NCI-H1930 (cell line): ENCODE measurements at regions not wholly inside any gene's neighbourhood (a gene's known extent, or its start where the extent isn't known, plus 50 kb on each side); places are given as distances from the start of the nearest gene placed in this dataset.
"Not testable (repeated sequence)": the region's sequence is repeated elsewhere in the genome, so short reads cannot be mapped to it uniquely, and the experiment has no call there.

ENCODE experiments used
- DNase-seq, 2 experiments: peaks; one replicate each; lab custom pipeline; 2025; lab: John Stamatoyannopoulos, UW

GRCh38 chr7:68082961-68083657, 1086.5 kb downstream of the TYW1 start:
- not testable (repeated sequence) for DNase-seq

DNA sequence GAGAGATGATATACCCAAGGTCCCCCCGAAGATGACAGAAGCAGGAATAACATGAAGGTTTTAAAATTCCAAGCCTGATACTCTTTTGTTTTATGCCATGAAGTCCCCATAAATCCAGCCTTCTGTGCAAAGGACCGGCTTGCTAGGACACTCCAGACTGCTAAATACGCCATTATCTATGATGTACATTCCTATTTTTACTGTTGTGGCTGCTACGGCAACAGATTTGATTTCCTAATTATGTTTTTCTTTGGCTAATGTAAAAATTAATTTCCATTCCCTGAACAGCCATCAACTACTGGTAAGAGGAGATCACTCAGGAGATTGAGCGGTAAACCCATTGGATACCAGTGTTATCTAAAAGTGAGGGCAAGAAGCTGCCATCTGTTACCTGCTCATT, 1090.8 kb downstream of the TYW1 start:
- no peak for DNase-seq

GRCh38 chr7:68088879-68089278, 1092.2 kb downstream of the TYW1 start:
- DNase-seq = no peak

- DNase-seq = not testable (repeated sequence)
These were observed 1093.6 kb downstream of the TYW1 start for GRCh38 chr7:68090256-68090655.

- DNase-seq = no peak
These were observed 1106.7 kb downstream of the TYW1 start for GRCh38 chr7:68103319-68103718.

GRCh38 chr7:68107261-68107660, 1110.6 kb downstream of the TYW1 start:
- no peak for DNase-seq

DNA sequence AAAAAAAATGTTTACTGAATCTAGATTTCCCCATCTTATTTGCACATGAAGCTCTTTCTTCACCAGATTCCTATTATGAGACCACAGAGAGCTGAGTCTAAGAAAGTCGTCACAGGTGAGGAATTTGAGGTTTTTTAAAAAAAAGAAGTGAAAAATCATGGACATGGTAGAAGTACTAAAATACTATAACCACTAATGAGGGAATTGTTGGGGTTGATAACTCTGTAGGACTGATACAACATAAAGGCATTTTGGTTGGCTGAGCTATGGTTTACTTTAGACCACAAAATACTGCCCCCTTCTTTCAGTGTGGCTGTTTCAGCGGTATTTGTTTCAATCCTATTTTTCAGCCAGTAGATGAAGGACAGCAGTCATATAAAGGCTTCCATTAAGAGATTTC, 1111.3 kb downstream of the TYW1 start:
- no peak for DNase-seq

DNA sequence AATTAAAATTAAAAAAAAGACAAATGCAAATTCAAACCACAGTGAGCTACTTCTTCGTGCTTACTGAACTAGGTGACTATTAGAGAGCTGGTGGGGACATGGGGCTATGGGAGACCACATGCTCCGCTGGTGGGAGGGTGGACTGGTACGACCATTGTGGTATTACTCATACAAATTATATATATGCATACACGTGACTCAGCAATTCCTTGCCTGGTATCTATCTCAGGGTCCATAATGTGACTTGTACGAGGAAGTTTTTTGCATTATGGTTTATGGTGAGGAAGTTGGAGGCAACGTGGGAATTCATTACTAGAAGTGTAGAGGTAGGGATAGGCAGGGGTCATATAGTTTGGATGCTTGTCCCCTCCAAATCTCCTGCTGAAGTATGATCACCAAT, 1112.7 kb downstream of the TYW1 start:
- no peak for DNase-seq

DNA sequence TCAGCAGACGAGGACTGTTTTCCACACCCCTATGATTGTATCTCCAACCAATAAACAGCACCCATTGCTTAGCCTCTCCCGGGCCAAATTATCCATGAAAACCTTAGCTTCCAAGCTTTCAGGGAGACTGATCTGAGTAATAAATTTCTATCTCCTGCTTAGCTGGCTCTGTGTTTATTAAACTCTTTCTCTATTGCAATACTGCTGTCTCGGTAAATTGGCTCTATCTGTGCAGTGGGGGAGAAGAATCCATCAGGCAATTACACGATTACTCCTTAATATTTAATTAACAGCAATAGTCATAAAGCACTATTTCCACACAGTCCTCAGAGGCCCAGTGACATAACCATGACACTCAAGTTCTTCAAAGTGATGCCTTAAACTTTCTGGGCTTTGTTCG, 1122.8 kb downstream of the TYW1 start:
- DNase-seq = no peak

- no peak for DNase-seq
These were observed 1124.4 kb downstream of the TYW1 start for GRCh38 chr7:68121056-68121455.

- DNase-seq = no peak
These were observed 1125.0 kb downstream of the TYW1 start for GRCh38 chr7:68121655-68122054.

DNA sequence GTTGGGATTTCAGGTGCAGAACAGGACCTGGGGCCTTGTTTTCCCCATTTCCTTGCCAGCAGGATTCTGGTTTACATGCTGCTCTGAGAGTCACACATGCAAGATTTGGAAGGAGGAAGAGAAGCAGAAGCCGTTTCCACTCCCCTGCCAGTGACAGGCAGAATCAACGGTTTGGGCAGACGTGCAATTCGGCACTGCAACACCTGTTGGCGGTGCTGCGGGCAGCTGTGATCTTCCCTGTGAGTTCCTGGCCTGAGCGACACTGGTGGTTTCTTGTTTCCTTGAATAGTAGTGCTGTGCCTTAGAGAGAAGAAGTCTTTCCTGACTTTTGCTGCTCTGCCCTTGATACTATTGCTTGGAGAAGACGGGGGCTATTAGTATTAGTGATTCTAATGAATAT, 1126.2 kb downstream of the TYW1 start:
- no peak for DNase-seq

DNA sequence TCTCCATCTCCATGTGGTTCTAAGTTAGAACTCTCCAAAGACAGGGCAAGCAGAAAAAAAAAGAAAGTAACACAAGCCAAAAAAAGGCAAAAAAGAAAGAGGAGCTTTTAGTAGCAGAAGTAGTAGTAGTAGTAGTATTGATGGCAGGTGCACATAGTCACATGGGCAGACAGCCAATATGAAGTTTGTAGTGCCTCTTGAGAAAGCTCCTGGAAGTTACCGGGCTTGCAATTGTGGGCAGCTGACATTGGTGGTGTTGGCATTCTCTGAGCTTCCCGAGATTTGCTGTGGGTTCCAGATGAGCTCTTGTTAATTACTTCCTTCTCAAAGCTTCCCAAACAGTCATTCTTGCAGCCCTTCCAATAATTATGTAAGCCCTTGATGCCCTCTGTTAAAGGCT, 1128.5 kb downstream of the TYW1 start:
- no peak for DNase-seq

DNA sequence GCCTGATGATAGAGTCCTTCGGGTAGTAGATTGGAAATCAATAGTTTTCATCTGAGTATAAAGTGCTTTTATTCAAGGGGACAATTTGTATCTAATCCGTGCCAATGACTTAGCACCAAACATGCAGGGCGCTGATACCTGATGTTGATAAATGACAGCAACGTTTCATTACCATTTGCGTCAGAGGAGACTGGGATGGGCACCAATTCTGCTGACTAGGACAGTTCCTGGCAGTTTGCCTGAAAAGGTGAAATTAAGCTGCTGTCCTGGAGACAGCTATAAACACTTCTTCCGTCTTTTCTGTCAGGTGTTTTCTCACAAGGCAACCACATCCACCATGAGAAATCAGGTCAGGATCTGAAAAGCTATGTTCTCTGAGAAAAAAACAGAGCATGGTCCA, 1136.4 kb downstream of the TYW1 start:
- no peak for DNase-seq

GRCh38 chr7:68143345-68143744, 1146.7 kb downstream of the TYW1 start:
- no peak for DNase-seq

DNA sequence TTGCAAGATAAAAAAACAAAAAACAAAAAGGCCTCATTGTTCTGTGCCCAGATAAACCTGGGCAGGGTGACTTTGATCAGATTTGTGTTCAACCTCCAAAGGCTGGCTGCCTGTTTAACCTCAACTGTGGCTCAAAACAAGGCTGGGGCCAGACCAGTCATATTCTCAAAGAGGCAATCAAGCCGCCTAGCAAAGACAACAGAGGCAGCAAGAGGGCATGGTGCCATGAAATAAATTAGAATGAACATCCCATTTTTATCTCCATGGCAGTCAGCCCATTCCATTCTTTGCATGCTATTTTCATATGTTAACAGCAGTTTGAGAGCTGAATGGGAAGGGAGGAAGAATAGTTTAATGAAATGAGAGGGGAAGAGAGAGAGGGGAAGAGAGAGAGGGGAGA, 1150.3 kb downstream of the TYW1 start:
- no peak for DNase-seq

DNA sequence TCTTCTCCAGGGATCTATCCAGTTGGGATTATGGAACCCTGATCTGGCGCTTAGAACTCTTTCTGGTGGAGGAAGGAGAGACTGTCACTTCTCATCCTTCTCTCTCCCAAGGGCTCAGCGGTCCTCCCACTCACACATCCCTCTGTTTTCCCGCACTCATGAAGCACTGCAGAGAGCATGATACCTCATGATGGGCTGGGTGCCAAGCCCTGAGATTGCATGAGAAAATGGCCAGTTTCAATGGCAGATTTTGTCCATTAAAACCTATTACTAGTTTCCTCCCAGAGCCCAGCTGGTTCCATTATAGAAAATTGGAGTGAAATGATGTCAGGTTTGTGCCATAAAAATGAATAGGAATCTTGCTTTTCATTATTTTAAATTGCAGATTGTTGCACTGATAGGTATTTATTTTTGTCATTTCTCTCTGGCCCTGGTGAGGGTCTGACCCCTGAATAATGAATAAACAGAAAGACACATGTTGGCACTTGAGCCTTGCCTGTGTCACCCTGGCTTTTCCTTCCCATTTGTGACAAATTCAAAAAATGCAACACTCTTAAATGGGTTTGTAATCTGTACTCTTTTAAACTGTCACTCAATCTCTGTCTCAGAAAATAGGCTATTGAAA, 1151.1 kb downstream of the TYW1 start:
- peak; percentile 27 to 73 for DNase-seq

GRCh38 chr7:68148440-68148839, 1151.8 kb downstream of the TYW1 start:
- no peak for DNase-seq

DNA sequence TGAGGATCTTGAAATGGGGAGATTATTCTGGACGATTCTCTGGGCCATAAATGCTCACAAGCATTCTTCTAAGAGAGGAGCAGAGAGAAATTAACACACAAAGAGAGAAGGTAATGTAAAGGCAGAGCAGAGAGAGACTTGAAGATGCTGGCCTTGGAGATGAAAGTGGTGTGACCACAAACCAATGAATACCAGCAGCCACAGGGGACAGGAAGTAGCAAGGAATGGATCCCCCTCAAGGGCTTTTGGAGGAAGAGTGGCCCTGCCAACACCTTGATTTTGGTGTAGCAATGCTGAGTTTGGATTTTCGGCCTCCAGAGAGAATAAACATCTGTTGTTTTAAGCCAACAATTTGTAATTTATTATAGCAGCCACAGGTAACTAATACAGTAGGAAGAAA, 1155.6 kb downstream of the TYW1 start:
- DNase-seq = no peak

DNA sequence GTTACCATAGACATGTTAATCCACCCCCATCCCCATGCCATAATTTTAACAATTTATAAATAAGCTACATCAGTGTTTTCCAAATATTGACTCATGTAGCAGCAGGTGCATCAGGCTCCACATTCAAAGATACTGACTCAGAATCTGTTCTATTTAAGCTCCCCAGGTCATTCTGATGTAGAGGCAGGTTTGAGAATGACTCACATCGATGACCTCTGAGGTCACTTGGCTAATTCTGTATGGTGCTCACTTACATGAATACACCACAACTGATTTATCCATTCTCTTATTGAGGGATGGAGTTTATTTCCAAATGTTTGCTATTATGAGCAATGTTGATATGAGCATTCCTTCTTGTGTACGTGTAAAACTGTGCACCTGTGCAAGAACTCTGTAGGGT, 1159.0 kb downstream of the TYW1 start:
- peak in 1 of 2 experiments; percentile 21 for DNase-seq

- DNase-seq = no peak
These were observed 1162.2 kb downstream of the TYW1 start for GRCh38 chr7:68158686-68159295.

DNA sequence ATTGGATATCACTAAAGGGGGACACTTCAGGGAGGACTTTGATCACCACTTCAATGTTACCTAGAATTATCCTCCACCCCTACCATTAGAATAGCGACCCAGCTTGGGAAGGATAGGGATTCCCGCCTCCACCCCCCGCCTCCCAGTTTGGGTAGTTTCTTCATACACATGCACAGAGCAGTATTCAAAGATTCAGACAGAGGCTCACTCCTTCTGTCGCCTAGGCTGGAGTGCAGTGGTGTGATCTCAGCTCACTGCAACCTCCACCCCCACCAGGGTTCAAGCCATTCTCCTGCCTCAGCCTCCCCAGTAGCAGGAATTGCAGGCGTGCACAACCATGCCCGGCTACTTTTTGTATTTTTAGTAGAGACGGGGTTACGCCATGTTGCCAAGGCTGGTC, 1166.1 kb downstream of the TYW1 start:
- DNase-seq = no peak

GRCh38 chr7:68166525-68166924, 1169.9 kb downstream of the TYW1 start:
- DNase-seq = no peak

DNA sequence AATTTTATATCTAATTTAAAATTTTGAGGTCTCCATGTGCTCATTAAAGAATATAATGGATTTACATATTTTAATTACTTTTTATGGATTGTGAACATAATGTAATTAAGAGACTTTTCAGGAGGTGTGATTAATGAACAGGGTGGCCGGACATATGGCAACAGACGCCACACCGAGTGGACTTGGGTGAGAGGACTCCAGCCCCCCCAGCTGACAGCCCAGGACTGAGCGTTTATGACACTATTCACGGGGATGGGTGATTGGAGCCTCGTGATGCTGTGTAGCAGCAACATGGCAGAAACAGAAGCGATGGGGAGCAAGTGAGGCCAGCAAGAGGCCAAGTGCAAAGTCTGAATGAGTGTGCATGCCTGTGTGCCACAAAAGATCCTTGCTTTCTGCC, 1176.9 kb downstream of the TYW1 start:
- no peak for DNase-seq
